Parathyroid adenoma (tissue), 2 donors: ENCODE measurements at regions not wholly inside any gene's neighbourhood (a gene's known extent, or its start where the extent isn't known, plus 50 kb on each side); places are given as distances from the start of the nearest gene placed in this dataset.

Source experiments
- H2AFZ ChIP-seq: fragments of 300-600 bp; sonication (generic); one replicate; pipeline ENCODE4 v1.7.0; 2017; ENCODE audit warnings: antibody characterized with exemption, mild to moderate bottlenecking
- H3K27ac ChIP-seq: fragments of 300-600 bp; sonication (generic); one replicate; pipeline ENCODE4 v1.7.0; 2017
- H3K27me3 ChIP-seq: fragments of 300-600 bp; sonication (generic); one replicate; pipeline ENCODE4 v1.7.0; 2017; ENCODE audit warnings: low read length; ENCODE audit not compliant: control insufficient read depth, insufficient read depth
- H3K36me3 ChIP-seq: fragments of 300-600 bp; sonication (generic); one replicate; pipeline ENCODE4 v1.7.0; 2017; ENCODE audit warnings: low read length; ENCODE audit not compliant: control insufficient read depth, insufficient read depth
- H3K4me1 ChIP-seq: fragments of 300-600 bp; sonication (generic); one replicate; pipeline ENCODE4 v1.7.0; 2017; ENCODE audit warnings: control low read depth
- H3K4me2 ChIP-seq: fragments of 300-600 bp; sonication (generic); one replicate; pipeline ENCODE4 v1.7.0; 2017; ENCODE audit warnings: low read length
- H3K4me3 ChIP-seq: fragments of 300-600 bp; sonication (generic); one replicate; pipeline ENCODE4 v1.7.0; 2017; ENCODE audit warnings: low read depth, low read length
- H3K79me2 ChIP-seq: fragments of 300-600 bp; sonication (generic); one replicate; pipeline ENCODE4 v1.7.0; 2017; ENCODE audit warnings: control low read depth
- H3K9ac ChIP-seq: fragments of 300-600 bp; sonication (generic); one replicate; pipeline ENCODE4 v1.7.0; 2017; ENCODE audit warnings: mild to moderate bottlenecking
- H3K9me3 ChIP-seq: fragments of 300-600 bp; sonication (generic); one replicate; pipeline ENCODE4 v1.7.0; 2017; ENCODE audit warnings: low read length; ENCODE audit not compliant: control insufficient read depth
- CTCF ChIP-seq: fragments of 300-600 bp; sonication (generic); IDR thresholded peaks from one replicate; pipeline ENCODE4 v1.7.0; 2017; ENCODE audit warnings: antibody characterized with exemption, mild to moderate bottlenecking
- donor health status: primary hyperparathyroidism.

- Histone ChIP-seq H3K9ac (no peak overlapping the region), H3K4me1 (no peaks in the 10 kb centered on the region), H3K27ac (no peak overlapping the region), H3K79me2 (no peaks in the 10 kb centered on the region), H3K27me3 (no peaks in the 10 kb centered on the region), H3K4me2 (no peak overlapping the region), H3K9me3 (no peaks in the 10 kb centered on the region), H3K36me3 (no peaks in the 10 kb centered on the region), H3K4me3 (no peak overlapping the region), H2AFZ (no peak overlapping the region)
- TF ChIP-seq CTCF = no peak
Observed at GRCh38 chr21:15423676-15424445, 305.9 kb upstream of the USP25 start.

- Histone ChIP-seq H3K9ac (no peak overlapping the region), H3K4me2 (no peak overlapping the region), H3K27me3 (no peaks in the 10 kb centered on the region), H3K79me2 (no peaks in the 10 kb centered on the region), H3K4me3 (no peak overlapping the region), H3K36me3 (no peaks in the 10 kb centered on the region), H3K4me1 (no peaks in the 10 kb centered on the region), H3K9me3 (no peaks in the 10 kb centered on the region), H2AFZ (no peak overlapping the region), H3K27ac (no peak overlapping the region)
- TF ChIP-seq CTCF = no peak
Observed at GRCh38 chr21:15425049-15425448, 304.7 kb upstream of the USP25 start.

- Histone ChIP-seq H3K27ac (no peak overlapping the region), H3K4me3 (no peak overlapping the region)
- no peak for TF ChIP-seq CTCF
Observed at GRCh38 chr21:15430023-15430422, 299.8 kb upstream of the USP25 start.

GRCh38 chr21:15430577-15430976 is 299.2 kb upstream of the USP25 start:
- no peak overlapping the region for H3K27ac ChIP-seq
- no peaks in the 10 kb centered on the region for H3K36me3 ChIP-seq
- no peak overlapping the region for H3K4me3 ChIP-seq
- no peak overlapping the region for H2AFZ ChIP-seq
- H3K79me2 ChIP-seq = no peaks in the 10 kb centered on the region
- no peaks in the 10 kb centered on the region for H3K9me3 ChIP-seq
- H3K4me1 ChIP-seq = no peaks in the 10 kb centered on the region
- no peak overlapping the region for H3K9ac ChIP-seq
- no peaks in the 10 kb centered on the region for H3K27me3 ChIP-seq
- no peak overlapping the region for H3K4me2 ChIP-seq
- no peak for TF ChIP-seq CTCF

More at GRCh38 chr21:15430023-15430422, 299.8 kb upstream of the USP25 start:
- H3K36me3 ChIP-seq = no peaks in the 10 kb centered on the region
- no peaks in the 10 kb centered on the region for H3K9me3 ChIP-seq
- H3K79me2 ChIP-seq = no peaks in the 10 kb centered on the region
- no peak overlapping the region for H2AFZ ChIP-seq
- H3K4me1 ChIP-seq = no peaks in the 10 kb centered on the region
- no peaks in the 10 kb centered on the region for H3K27me3 ChIP-seq
- H3K4me2 ChIP-seq = no peak overlapping the region
- no peak overlapping the region for H3K9ac ChIP-seq

- no peak overlapping the region for H3K9ac ChIP-seq
- H3K4me1 ChIP-seq = no peaks in the 10 kb centered on the region
- H3K79me2 ChIP-seq = no peaks in the 10 kb centered on the region
- no peaks in the 10 kb centered on the region for H3K9me3 ChIP-seq
- H3K27me3 ChIP-seq = no peaks in the 10 kb centered on the region
- no peak for TF ChIP-seq CTCF
- H2AFZ ChIP-seq = no peak overlapping the region
- no peaks in the 10 kb centered on the region for H3K36me3 ChIP-seq
- no peak overlapping the region for H3K27ac ChIP-seq
- H3K4me2 ChIP-seq = no peak overlapping the region
- H3K4me3 ChIP-seq = no peak overlapping the region
Observed at GRCh38 chr21:15431053-15431452, 298.7 kb upstream of the USP25 start.
